ENCODE measurements at regions not wholly inside any gene's neighbourhood (a gene's known extent, or its start where the extent isn't known, plus 50 kb on each side); places are given as distances from the start of the nearest gene placed in this dataset.
A peak's percentile ranks its signal among the peaks of the same experiment; 100 is the strongest.

DNA sequence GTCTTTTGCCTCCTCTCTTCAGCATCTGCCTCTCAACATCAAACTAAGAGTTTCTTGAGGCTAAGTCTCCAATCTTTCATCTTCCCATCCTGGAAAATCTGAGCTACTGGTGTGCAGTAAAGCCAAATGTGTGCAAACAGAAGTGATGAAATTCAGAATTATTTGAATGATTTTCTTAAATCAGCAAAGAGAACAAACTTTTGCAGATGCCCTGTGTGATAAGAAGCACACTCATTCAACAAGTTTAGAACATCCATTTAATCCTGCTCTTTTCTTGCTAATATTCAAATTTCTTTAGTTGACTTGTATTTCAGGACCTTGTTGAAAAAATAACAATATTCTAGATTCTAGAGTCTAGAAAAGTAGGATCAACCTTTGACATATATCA is 1374.9 kb upstream of the CELF4 start:
- Histone ChIP-seq H4K20me1 (ENCODE audit: insufficient read depth, low read length) (no peaks in the 10 kb centered on the region), H3K27me3 (ENCODE audit: insufficient read depth, low read length) (no peaks in the 10 kb centered on the region), H3K9ac (ENCODE audit: low read length) (no peak overlapping the region), H3K27ac (ENCODE audit: low read depth, low read length) (peak overlapping the region; percentile 50), H3K9me3 (ENCODE audit: insufficient read depth, low read depth, low read length) (peaks cover 15% of the 10 kb centered on the region), H3K4me1 (ENCODE audit: insufficient read depth, low read length) (no peaks in the 10 kb centered on the region), H2AFZ (ENCODE audit: low read depth, low read length) (no peak overlapping the region), H3K79me2 (ENCODE audit: insufficient read depth, low read length) (no peaks in the 10 kb centered on the region), H3K4me3 (ENCODE audit: insufficient read depth, low read depth, low read length) (no peak overlapping the region), H3K36me3 (ENCODE audit: insufficient read depth, low read length) (no peaks in the 10 kb centered on the region), H3K4me2 (ENCODE audit: low read length) (no peak overlapping the region)
- Mint-ChIP-seq H3K4me1 (ENCODE audit: low read depth, unreplicated experiment) (no peaks in the 10 kb centered on the region), H3K27ac (ENCODE audit: unreplicated experiment) (peak overlapping the region; percentile 44), H3K27me3 (ENCODE audit: low read depth, unreplicated experiment) (no peaks in the 10 kb centered on the region), H3K36me3 (ENCODE audit: low read depth, unreplicated experiment) (no peaks in the 10 kb centered on the region), H3K4me3 (ENCODE audit: unreplicated experiment) (no peak overlapping the region), H3K9me3 (ENCODE audit: unreplicated experiment) (peaks cover 19% of the 10 kb centered on the region)
- FAIRE-seq (no peak), DNase-seq (ENCODE audit: low read depth) (no peak)
- TF ChIP-seq EZH2 (IDR thresholded peaks at IDR 0.05; ENCODE audit: insufficient read depth, low read length), result no peak

DNA sequence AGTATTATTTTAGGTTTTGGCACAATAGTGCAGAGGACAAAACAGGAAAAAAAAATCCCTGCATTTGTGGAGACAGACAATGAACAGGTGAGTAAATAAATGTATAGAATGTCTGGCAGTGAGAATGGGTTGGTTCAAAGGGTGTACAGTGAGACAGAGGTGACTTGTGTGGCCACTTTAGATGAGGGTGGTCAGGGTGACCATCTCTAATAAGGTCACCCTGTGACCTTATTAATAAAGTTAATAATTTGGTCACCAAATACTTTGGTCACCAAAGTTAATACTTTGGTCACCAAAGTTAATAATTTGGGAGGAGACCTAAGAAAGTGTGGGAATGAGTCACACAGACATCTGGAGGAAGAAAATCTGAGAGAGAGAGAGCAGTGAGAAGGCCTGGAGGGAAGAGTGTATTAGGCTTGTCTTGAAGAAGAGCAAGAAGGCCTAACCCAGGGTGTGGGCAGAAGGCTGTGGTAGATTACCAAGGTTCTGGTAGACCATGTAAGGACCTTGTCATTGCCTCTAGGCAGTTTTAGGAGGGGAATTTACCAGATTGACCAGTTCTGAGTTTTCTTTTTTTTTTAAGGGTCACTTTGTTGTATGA is 1368.4 kb upstream of the CELF4 start:
- TF ChIP-seq EZH2 (IDR thresholded peaks at IDR 0.05; ENCODE audit: insufficient read depth, low read length), result no peak
- TF ChIP-seq, protein P1, sequence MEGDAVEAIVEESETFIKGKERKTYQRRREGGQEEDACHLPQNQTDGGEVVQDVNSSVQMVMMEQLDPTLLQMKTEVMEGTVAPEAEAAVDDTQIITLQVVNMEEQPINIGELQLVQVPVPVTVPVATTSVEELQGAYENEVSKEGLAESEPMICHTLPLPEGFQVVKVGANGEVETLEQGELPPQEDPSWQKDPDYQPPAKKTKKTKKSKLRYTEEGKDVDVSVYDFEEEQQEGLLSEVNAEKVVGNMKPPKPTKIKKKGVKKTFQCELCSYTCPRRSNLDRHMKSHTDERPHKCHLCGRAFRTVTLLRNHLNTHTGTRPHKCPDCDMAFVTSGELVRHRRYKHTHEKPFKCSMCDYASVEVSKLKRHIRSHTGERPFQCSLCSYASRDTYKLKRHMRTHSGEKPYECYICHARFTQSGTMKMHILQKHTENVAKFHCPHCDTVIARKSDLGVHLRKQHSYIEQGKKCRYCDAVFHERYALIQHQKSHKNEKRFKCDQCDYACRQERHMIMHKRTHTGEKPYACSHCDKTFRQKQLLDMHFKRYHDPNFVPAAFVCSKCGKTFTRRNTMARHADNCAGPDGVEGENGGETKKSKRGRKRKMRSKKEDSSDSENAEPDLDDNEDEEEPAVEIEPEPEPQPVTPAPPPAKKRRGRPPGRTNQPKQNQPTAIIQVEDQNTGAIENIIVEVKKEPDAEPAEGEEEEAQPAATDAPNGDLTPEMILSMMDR (IDR thresholded peaks at IDR 0.05; ENCODE audit: insufficient read depth, low read depth, low read length), result no peak
- no peak for FAIRE-seq

DNA sequence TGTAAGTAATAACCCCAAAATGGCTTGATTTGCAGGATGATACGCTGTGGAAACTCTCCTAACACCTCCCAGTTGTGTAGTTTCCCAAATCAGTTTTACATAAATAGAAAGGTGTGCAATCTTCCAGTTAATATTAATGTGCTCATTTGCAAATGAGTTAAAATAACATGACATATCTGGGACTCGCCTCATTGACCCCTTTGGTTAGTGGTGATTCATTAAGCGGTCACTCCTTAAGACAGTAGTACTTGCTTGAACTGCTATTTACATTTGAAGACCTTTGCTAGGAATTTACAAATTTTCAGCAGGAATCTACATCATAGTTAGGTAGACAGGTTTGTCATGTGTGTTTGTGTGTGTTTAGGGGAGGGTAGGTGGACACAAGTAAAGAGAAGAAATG is 1367.7 kb upstream of the CELF4 start:
- FAIRE-seq, result no peak
- H3K9ac ChIP-seq (ENCODE audit: low read length), result no peak overlapping the region
- H3K27me3 ChIP-seq (ENCODE audit: insufficient read depth, low read length), result no peaks in the 10 kb centered on the region
- no peaks in the 10 kb centered on the region for H3K36me3 ChIP-seq (ENCODE audit: insufficient read depth, low read length)
- no peaks in the 10 kb centered on the region for H3K4me1 ChIP-seq (ENCODE audit: insufficient read depth, low read length)
- Mint-ChIP-seq H3K27me3 (ENCODE audit: low read depth, unreplicated experiment) (no peaks in the 10 kb centered on the region), H3K4me3 (ENCODE audit: unreplicated experiment) (no peak overlapping the region), H3K4me1 (ENCODE audit: low read depth, unreplicated experiment) (no peaks in the 10 kb centered on the region), H3K36me3 (ENCODE audit: low read depth, unreplicated experiment) (no peaks in the 10 kb centered on the region), H3K9me3 (ENCODE audit: unreplicated experiment) (no peaks in the 10 kb centered on the region), H3K27ac (ENCODE audit: unreplicated experiment) (no peak overlapping the region)
- no peaks in the 10 kb centered on the region for H3K79me2 ChIP-seq (ENCODE audit: insufficient read depth, low read length)
- no peak overlapping the region for H3K4me3 ChIP-seq (ENCODE audit: insufficient read depth, low read depth, low read length)
- no peak overlapping the region for H2AFZ ChIP-seq (ENCODE audit: low read depth, low read length)
- H3K4me2 ChIP-seq (ENCODE audit: low read length), result no peak overlapping the region
- no peaks in the 10 kb centered on the region for H4K20me1 ChIP-seq (ENCODE audit: insufficient read depth, low read length)
- no peaks in the 10 kb centered on the region for H3K9me3 ChIP-seq (ENCODE audit: insufficient read depth, low read depth, low read length)
- no peak for DNase-seq (ENCODE audit: low read depth)
- TF ChIP-seq, protein P1 (IDR thresholded peaks at IDR 0.05; ENCODE audit: insufficient read depth, low read depth, low read length), result no peak
- TF ChIP-seq EZH2 (IDR thresholded peaks at IDR 0.05; ENCODE audit: insufficient read depth, low read length), result no peak
- H3K27ac ChIP-seq (ENCODE audit: low read depth, low read length), result no peak overlapping the region

More for the DNA sequence above, 1368.4 kb upstream of the CELF4 start:
- Histone ChIP-seq H3K27me3 (ENCODE audit: insufficient read depth, low read length) (no peaks in the 10 kb centered on the region), H3K4me2 (ENCODE audit: low read length) (no peak overlapping the region), H2AFZ (ENCODE audit: low read depth, low read length) (no peak overlapping the region), H3K4me1 (ENCODE audit: insufficient read depth, low read length) (no peaks in the 10 kb centered on the region), H3K9me3 (ENCODE audit: insufficient read depth, low read depth, low read length) (no peaks in the 10 kb centered on the region), H3K4me3 (ENCODE audit: insufficient read depth, low read depth, low read length) (no peak overlapping the region), H3K36me3 (ENCODE audit: insufficient read depth, low read length) (no peaks in the 10 kb centered on the region), H4K20me1 (ENCODE audit: insufficient read depth, low read length) (no peaks in the 10 kb centered on the region), H3K27ac (ENCODE audit: low read depth, low read length) (no peak overlapping the region), H3K79me2 (ENCODE audit: insufficient read depth, low read length) (no peaks in the 10 kb centered on the region), H3K9ac (ENCODE audit: low read length) (no peak overlapping the region)
- H3K4me3 Mint-ChIP-seq (ENCODE audit: unreplicated experiment), result no peak overlapping the region
- H3K36me3 Mint-ChIP-seq (ENCODE audit: low read depth, unreplicated experiment), result no peaks in the 10 kb centered on the region
- no peaks in the 10 kb centered on the region for H3K4me1 Mint-ChIP-seq (ENCODE audit: low read depth, unreplicated experiment)
- H3K27ac Mint-ChIP-seq (ENCODE audit: unreplicated experiment), result no peak overlapping the region
- no peaks in the 10 kb centered on the region for H3K27me3 Mint-ChIP-seq (ENCODE audit: low read depth, unreplicated experiment)
- H3K9me3 Mint-ChIP-seq (ENCODE audit: unreplicated experiment), result no peaks in the 10 kb centered on the region
- DNase-seq (ENCODE audit: low read depth), result no peak
